GM19324 (cell line): ENCODE measurements at regions not wholly inside any gene's neighbourhood (a gene's known extent, or its start where the extent isn't known, plus 50 kb on each side); places are given as distances from the start of the nearest gene placed in this dataset.

Source experiments
- ATAC-seq: cut with Tn5 transposase; IDR thresholded peaks from one replicate; pipeline ENCODE4 v1.9.1; 2021; ENCODE audit warnings: mild to moderate bottlenecking, moderate library complexity; ENCODE audit not compliant: unreplicated experiment, low FRiP score

DNA sequence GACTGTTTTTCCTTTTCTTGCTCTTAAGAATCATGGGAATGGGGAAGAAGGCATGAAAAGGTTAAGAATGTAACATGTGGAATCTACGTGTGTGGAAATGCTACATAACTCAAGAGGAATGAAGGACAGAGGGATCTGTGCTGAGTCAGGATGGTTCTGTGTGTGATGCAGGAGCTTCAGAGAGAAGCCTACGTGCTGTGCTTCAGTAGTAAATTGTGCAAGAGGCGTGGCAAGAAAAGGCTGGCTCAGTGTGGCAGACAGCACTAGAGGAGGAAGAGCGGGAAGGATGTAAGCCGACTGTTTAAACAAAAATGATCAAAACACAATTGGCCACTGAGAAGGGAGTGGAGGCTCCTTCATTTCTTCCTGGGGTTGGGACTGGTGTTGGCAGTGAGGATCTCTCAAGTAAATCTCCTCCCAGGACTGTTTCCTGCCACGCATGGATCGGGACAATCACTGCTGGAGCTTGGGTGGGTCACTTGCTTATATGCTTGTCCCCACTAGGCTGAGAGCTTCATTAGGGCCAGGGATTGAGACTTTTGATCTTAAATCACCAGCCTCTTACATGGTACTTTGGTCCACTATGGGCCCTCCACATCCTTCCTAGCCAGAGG, 59.4 kb upstream of the BASP1 start:
- no peak for ATAC-seq

DNA sequence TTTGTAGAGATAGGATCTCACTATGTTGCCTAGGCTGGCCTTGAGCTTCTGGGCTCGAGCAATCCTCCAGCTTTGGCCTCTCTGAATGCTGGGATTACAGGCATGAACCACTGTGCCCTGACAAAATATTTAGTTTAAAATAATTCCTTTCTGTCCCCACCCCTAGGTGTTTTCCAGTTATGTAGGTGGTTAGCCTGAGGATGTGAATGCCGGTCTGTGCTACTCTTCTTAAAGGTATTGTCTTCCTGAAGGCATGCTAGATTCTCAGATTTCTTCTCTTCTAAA, 56.7 kb upstream of the BASP1 start:
- ATAC-seq, result no peak

DNA sequence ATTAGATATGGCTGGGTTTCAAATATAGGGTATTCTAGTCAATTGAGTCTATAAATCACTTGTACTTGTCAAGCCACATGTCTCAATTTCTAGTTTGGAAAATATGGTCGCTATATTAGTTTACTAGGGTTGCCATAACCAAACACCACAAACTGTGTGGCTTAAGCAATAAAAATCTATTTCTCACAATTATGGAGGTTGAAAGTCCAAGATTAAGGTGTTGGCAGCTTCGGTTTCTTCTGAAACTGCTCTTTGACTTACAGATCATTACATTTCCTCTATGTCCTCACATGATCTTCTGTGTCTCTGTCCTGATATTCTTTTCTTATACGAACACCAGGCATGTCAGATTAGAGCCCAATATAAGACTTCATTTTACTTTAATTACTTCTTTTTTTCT, 55.8 kb upstream of the BASP1 start:
- ATAC-seq, result no peak

DNA sequence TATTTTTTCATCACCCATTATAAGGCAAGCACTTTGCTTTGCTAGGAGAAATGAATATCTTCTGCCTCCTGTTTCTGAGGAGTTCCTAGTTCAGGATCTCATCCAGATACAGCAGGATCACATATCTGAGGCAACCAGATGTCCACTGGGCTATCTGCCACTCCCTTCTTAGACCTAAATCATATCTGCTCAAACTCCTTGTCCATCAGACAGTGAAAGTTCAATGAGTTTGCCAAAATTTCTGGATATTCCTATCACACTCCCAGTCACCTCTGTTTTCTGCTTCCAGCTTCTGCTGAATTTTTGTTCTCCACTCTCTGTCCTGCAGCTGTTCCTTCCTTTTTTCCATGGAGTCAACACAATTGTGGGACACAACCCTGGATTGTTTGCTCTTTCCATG, 54.2 kb upstream of the BASP1 start:
- no peak for ATAC-seq

DNA sequence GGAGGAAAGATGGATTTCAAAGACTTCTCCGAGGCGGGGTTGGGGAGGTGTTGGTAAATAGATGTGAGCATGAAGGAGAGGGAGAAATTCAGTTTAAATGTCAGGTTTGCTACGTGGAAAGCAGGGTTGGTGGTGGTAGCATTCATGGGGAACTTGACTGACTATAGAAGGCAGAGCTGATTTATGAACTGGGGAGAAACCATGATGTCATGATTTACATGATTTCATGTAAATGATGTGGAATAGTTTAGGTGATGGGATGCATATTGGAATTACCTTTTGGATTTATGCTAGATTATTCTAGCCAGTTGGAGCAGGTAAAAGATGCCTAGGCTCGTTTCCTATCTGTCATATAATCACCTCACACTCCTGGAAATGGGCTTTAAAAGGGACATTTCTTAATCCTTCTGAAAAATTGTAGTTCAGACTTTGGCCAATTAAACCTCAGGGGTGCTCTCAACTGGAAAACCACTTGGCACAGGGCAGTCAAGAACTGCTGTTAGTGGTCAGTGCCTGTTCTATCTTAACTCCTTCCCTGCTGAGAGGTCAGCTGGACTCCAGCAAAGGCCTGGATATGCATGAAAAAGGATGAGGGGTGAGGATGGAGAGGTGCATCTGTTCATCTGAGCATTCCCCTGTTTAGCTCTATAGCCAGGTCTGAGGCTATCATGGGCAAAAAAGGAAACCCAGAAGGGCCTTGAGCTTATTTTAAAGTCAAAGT, 50.1 kb upstream of the BASP1 start:
- no peak for ATAC-seq
